ENCODE measurements at regions not wholly inside any gene's neighbourhood (a gene's known extent, or its start where the extent isn't known, plus 50 kb on each side); places are given as distances from the start of the nearest gene placed in this dataset.

- no peak for TF ChIP-seq CTCF (IDR thresholded peaks at IDR 0.05; ENCODE audit: control extremely low read depth in 1 of 3, insufficient read depth in 1 of 3, low read depth in 1 of 3, low read length in 3 of 3)
- TF ChIP-seq SRF (IDR thresholded peaks at IDR 0.05; ENCODE audit: low read depth, low read length): no peak
- no peak for TF ChIP-seq CTBP2 (IDR thresholded peaks at IDR 0.05; ENCODE audit: borderline replicate concordance, insufficient read depth, insufficient read length, low read length)
Observed at GRCh38 chr9:89677702-89678395, 73.0 kb downstream of the GADD45G start.

Measured in H1 (cell line).